IMR-90 (cell line): ENCODE measurements at regions not wholly inside any gene's neighbourhood (a gene's known extent, or its start where the extent isn't known, plus 50 kb on each side); places are given as distances from the start of the nearest gene placed in this dataset.

Experiments used
- ATAC-seq: fragments of 200-7000 bp; cut with Tn5 transposase; 2 replicates; pipeline ENCODE4 v1.9.1; 2020; ENCODE audit warnings: low read depth, mild to moderate bottlenecking, moderate library complexity
- BruUV-seq: library from RNA; stranded (reverse); fragments of 400-500 nt; replicated peaks from 2 replicates; lab custom pipeline; 2021; lab: Mats Ljungman, UMichigan
- CTCF ChIA-PET: fragments of 300-600 bp; formaldehyde crosslinking; extraction: SDS; loops from one replicate; lab custom pipeline; 2021; ENCODE audit warnings: antibody characterized with exemption; lab: Yijun Ruan, JAX
- POLR2A ChIA-PET: fragments of 300-600 bp; sonication (Branson Sonifier 250); formaldehyde crosslinking; loops from one replicate; lab custom pipeline; 2022; ENCODE audit warnings: antibody characterized with exemption; ENCODE audit not compliant: unreplicated experiment; lab: Charles Lee
- DNase-seq: peaks from one replicate; pipeline ENCODE4 v3.0.0; 2013
- H2AFZ ChIP-seq: replicated peaks from 2 replicates; pipeline ENCODE3; 2013; ENCODE audit warnings: low read length, mild to moderate bottlenecking; ENCODE audit not compliant: poor library complexity
- H2AK5ac ChIP-seq: 2 replicates; pipeline ENCODE4 v1.6.1; 2013; ENCODE audit warnings: low read depth, low read length, inconsistent platforms
- H2AK9ac ChIP-seq: replicated peaks from 2 replicates; pipeline ENCODE3; 2013; ENCODE audit warnings: mild to moderate bottlenecking, low read depth, low read length, moderate library complexity; ENCODE audit not compliant: poor library complexity
- H2BK120ac ChIP-seq: 2 replicates; pipeline ENCODE4 v1.6.1; 2013; ENCODE audit warnings: low read depth, low read length, inconsistent platforms
- H2BK15ac ChIP-seq: 3 replicates; pipeline ENCODE4 v1.6.1; 2013; ENCODE audit warnings: low read depth, low read length, inconsistent platforms
- H2BK20ac ChIP-seq: 2 replicates; pipeline ENCODE4 v1.6.1; 2013; ENCODE audit warnings: low read depth, mild to moderate bottlenecking, inconsistent platforms, low read length, moderate library complexity
- H2BK5ac ChIP-seq: 2 replicates; pipeline ENCODE4 v1.6.1; 2013; ENCODE audit warnings: mild to moderate bottlenecking, low read depth, low read length, inconsistent platforms; ENCODE audit not compliant: poor library complexity, severe bottlenecking
- H3K14ac ChIP-seq: replicated peaks from 2 replicates; pipeline ENCODE4 v1.6.1; 2013; ENCODE audit warnings: low read depth, low read length, inconsistent platforms
- H3K18ac ChIP-seq: 2 replicates; pipeline ENCODE4 v1.6.1; 2013; ENCODE audit warnings: low read depth, low read length, control low read depth
- H3K23ac ChIP-seq: 2 replicates; pipeline ENCODE4 v1.6.1; 2013; ENCODE audit warnings: low read depth, low read length, inconsistent platforms
- H3K27ac ChIP-seq: 2 replicates; pipeline ENCODE4 v1.5.1; 2013; ENCODE audit warnings: mild to moderate bottlenecking, control low read depth, low read length; ENCODE audit not compliant: insufficient read depth
- H3K27me3 ChIP-seq: 2 replicates; pipeline ENCODE4 v1.6.1; 2013; ENCODE audit warnings: low read length; ENCODE audit not compliant: control insufficient read depth, insufficient read depth
- H3K36me3 ChIP-seq: 2 replicates; pipeline ENCODE4 v1.6.1; 2013; ENCODE audit warnings: low read length, mixed read lengths; ENCODE audit not compliant: control insufficient read depth, insufficient read depth
- H3K4ac ChIP-seq: 2 replicates; pipeline ENCODE4 v1.6.1; 2013; ENCODE audit warnings: low read depth, low read length, inconsistent platforms
- H3K4me1 ChIP-seq: 2 replicates; pipeline ENCODE4 v1.6.1; 2013; ENCODE audit warnings: low read length, mixed read lengths; ENCODE audit not compliant: control insufficient read depth, insufficient read depth
- H3K4me2 ChIP-seq: 2 replicates; pipeline ENCODE4 v1.6.1; 2013; ENCODE audit warnings: low read depth, mild to moderate bottlenecking, control low read depth, low read length, moderate library complexity
- H3K4me3 ChIP-seq: 2 replicates; pipeline ENCODE4 v1.5.1; 2013; ENCODE audit warnings: low read depth, mild to moderate bottlenecking, control low read depth, low read length, moderate library complexity; ENCODE audit not compliant: insufficient read depth
- H3K56ac ChIP-seq: 2 replicates; pipeline ENCODE4 v1.6.1; 2013; ENCODE audit warnings: low read length, inconsistent platforms; ENCODE audit not compliant: insufficient read depth; ENCODE audit errors: extremely low read depth
- H3K79me1 ChIP-seq, 2 experiments: 2 replicates each; pipeline ENCODE4 v1.6.1; 2013; ENCODE audit warnings: low read length in 2 of 2, inconsistent platforms in 1 of 2, low read depth in 1 of 2
- H3K9ac ChIP-seq: 2 replicates; pipeline ENCODE4 v1.6.1; 2013; ENCODE audit warnings: low read depth, low read length, control low read depth
- H3K9me1 ChIP-seq: 2 replicates; pipeline ENCODE4 v1.6.1; 2013; ENCODE audit warnings: low read length, inconsistent platforms; ENCODE audit not compliant: insufficient read depth
- H3K9me3 ChIP-seq: 2 replicates; pipeline ENCODE4 v1.6.1; 2013; ENCODE audit warnings: low read length; ENCODE audit not compliant: control insufficient read depth, insufficient read depth
- H4K20me1 ChIP-seq: 2 replicates; pipeline ENCODE4 v1.6.1; 2013; ENCODE audit warnings: low read length, inconsistent platforms; ENCODE audit not compliant: insufficient read depth
- H4K5ac ChIP-seq: 2 replicates; pipeline ENCODE4 v1.6.1; 2013; ENCODE audit warnings: mild to moderate bottlenecking, low read depth, low read length, control low read depth
- H4K8ac ChIP-seq, 2 experiments: 2 replicates each; pipeline ENCODE4 v1.6.1; 2013; ENCODE audit warnings: low read depth in 2 of 2, low read length in 2 of 2, control low read depth in 1 of 2, inconsistent platforms in 1 of 2
- H4K91ac ChIP-seq: 2 replicates; pipeline ENCODE4 v1.6.1; 2013; ENCODE audit warnings: low read depth, low read length, inconsistent platforms; ENCODE audit not compliant: insufficient read depth
- BHLHE40 ChIP-seq: fragments of 150-350 bp; IDR thresholded peaks from 2 replicates; pipeline ENCODE4 v1.6.1; 2016; ENCODE audit warnings: mild to moderate bottlenecking, low read depth, low read length
- CEBPB ChIP-seq: IDR thresholded peaks from 2 replicates; pipeline ENCODE4 v1.6.1; 2012; ENCODE audit warnings: low read depth, low read length, improper control_type of control experiment
- CHD1 ChIP-seq: IDR thresholded peaks from 2 replicates; pipeline ENCODE4 v1.6.1; 2012; ENCODE audit warnings: low read depth, low read length, improper control_type of control experiment
- FOS ChIP-seq: fragments of 150-350 bp; IDR thresholded peaks from 2 replicates; pipeline ENCODE4 v1.6.1; 2016; ENCODE audit warnings: low read depth, low read length
- MAFK ChIP-seq: IDR thresholded peaks from 2 replicates; pipeline ENCODE4 v1.6.1; 2012; ENCODE audit warnings: low read depth, low read length, improper control_type of control experiment
- MAZ ChIP-seq: IDR thresholded peaks from 2 replicates; pipeline ENCODE4 v1.6.1; 2012; ENCODE audit warnings: low read depth, mild to moderate bottlenecking, low read length, improper control_type of control experiment, moderate library complexity, borderline replicate concordance
- MXI1 ChIP-seq: IDR thresholded peaks from 2 replicates; pipeline ENCODE4 v1.6.1; 2012; ENCODE audit warnings: low read depth, mild to moderate bottlenecking, low read length, moderate library complexity, borderline replicate concordance
- NFE2L2 ChIP-seq: fragments of 150-350 bp; IDR thresholded peaks from 2 replicates; pipeline ENCODE4 v1.6.1; 2016; ENCODE audit warnings: low read depth, mild to moderate bottlenecking, low read length
- POLR2A ChIP-seq: IDR thresholded peaks from 2 replicates; pipeline ENCODE4 v1.6.1; 2012; ENCODE audit warnings: mild to moderate bottlenecking, low read depth, low read length
- RAD21 ChIP-seq: IDR thresholded peaks from 2 replicates; pipeline ENCODE4 v1.6.1; 2012; ENCODE audit warnings: low read length, improper control_type of control experiment
- RCOR1 ChIP-seq: IDR thresholded peaks from 2 replicates; pipeline ENCODE4 v1.6.1; 2012; ENCODE audit warnings: mild to moderate bottlenecking, low read length, improper control_type of control experiment; ENCODE audit not compliant: insufficient replicate concordance
- RFX5 ChIP-seq: IDR thresholded peaks from 2 replicates; pipeline ENCODE4 v1.8.0; 2012; ENCODE audit warnings: low read depth, mild to moderate bottlenecking, low read length, moderate library complexity
- SMC3 ChIP-seq: fragments of 150-350 bp; IDR thresholded peaks from 2 replicates; pipeline ENCODE4 v1.6.1; 2016; ENCODE audit warnings: low read depth, mild to moderate bottlenecking, antibody characterized with exemption, low read length, moderate library complexity
- WGBS, 2 experiments: methylation state at CpG; one replicate each; pipeline versions ENCODE4 v1.1.5 to v1.1.7; 2013; ENCODE audit warnings: missing lambda C conversion rate in 2 of 2; ENCODE audit not compliant: insufficient read length in 1 of 2; ENCODE audit errors: extremely low coverage in 2 of 2; 5-methylcytosine and 5-hydroxymethylcytosine counted together
- dilution Hi-C: fragments of 300-500 bp; cut with HindIII; formaldehyde crosslinking; loops from one replicate; pipeline ENCODE4 v1.14.3; 2018; ENCODE audit warnings: low sequenced_read_pairs; ENCODE audit not compliant: unreplicated experiment
- in situ Hi-C: fragments of 300-500 bp; cut with MboI; formaldehyde crosslinking; loops from 3 replicates; pipeline ENCODE4 v1.14.3; 2019; ENCODE audit warnings: low sequenced_read_pairs, inconsistent platforms, mixed read lengths
- intact Hi-C: fragments of 100-400 bp; cut with micrococcal nuclease; formaldehyde crosslinking; loops from 2 replicates; pipeline ENCODE4 v1.10.0; 2022
- TF ChIP-seq, protein P1 (sequence below): fragments of 150-350 bp; IDR thresholded peaks from 2 replicates; pipeline ENCODE4 v1.6.1; 2016; ENCODE audit warnings: low read depth, mild to moderate bottlenecking, low read length, moderate library complexity, borderline replicate concordance
- TF ChIP-seq, protein P2 (sequence below): conservative IDR thresholded peaks from 2 replicates; pipeline ENCODE4 v1.5.1; 2012; ENCODE audit warnings: mild to moderate bottlenecking, low read depth, low read length, improper control_type of control experiment
- TF ChIP-seq, protein P3 (sequence below): fragments of 150-350 bp; IDR thresholded peaks from 2 replicates; pipeline ENCODE4 v1.6.1; 2017; ENCODE audit warnings: mild to moderate bottlenecking, antibody characterized with exemption, low read length, low read depth

DNA sequence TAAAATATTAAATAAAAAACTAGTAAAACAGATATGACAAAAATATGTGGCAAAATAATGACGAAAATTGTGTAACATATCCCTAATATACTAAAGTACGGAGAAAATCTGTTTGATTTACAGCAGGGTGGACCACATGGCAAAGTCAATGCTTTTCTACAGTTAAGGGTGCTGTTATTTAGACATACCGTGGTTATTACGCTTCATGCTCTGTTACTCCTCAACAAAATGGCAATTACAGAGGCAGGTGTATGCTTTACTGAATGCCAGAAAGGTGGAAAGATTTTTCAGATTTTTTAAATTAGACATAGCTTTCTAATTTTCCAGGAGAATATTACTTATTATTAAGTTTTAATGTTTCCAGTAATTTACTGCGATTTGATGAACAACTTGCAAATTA lies 343.9 kb upstream of the DPYD start:
- no peak overlapping the region for H4K5ac ChIP-seq
- peak overlapping the region; percentile 19; the same call in 1 of the 2 replicates for H2BK120ac ChIP-seq
- WGBS, 2 experiments = no CpG with 5 or more reads among the region's 5 CpGs
- H3K4ac ChIP-seq = no peak overlapping the region
- no peak overlapping the region for H3K56ac ChIP-seq
- H2BK20ac ChIP-seq = 0 out of 2 replicates have a peak overlapping the region, but pooled peaks have one; percentile 59
- H3K23ac ChIP-seq = no peak overlapping the region
- no peak for ATAC-seq
- 0 out of 4 replicates have a peak overlapping the region, but pooled peaks of 1 of the 2 experiments have one; percentile 37 for H4K8ac ChIP-seq
- no peak for DNase-seq
- H3K4me2 ChIP-seq = no peak overlapping the region
- H3K4me3 ChIP-seq = no peak overlapping the region
- H3K9ac ChIP-seq = no peak overlapping the region
- TF ChIP-seq MXI1 (no peak), NFE2L2 (no peak), CHD1 (no peak), BHLHE40 (no peak), FOS (no peak), POLR2A (no peak), RFX5 (no peak), MAFK (no peak), RCOR1 (no peak), MAZ (no peak), SMC3 (no peak), RAD21 (no peak), CEBPB (no peak)
- TF ChIP-seq, protein P1, sequence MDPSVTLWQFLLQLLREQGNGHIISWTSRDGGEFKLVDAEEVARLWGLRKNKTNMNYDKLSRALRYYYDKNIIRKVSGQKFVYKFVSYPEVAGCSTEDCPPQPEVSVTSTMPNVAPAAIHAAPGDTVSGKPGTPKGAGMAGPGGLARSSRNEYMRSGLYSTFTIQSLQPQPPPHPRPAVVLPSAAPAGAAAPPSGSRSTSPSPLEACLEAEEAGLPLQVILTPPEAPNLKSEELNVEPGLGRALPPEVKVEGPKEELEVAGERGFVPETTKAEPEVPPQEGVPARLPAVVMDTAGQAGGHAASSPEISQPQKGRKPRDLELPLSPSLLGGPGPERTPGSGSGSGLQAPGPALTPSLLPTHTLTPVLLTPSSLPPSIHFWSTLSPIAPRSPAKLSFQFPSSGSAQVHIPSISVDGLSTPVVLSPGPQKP = no peak
- TF ChIP-seq, protein P2, sequence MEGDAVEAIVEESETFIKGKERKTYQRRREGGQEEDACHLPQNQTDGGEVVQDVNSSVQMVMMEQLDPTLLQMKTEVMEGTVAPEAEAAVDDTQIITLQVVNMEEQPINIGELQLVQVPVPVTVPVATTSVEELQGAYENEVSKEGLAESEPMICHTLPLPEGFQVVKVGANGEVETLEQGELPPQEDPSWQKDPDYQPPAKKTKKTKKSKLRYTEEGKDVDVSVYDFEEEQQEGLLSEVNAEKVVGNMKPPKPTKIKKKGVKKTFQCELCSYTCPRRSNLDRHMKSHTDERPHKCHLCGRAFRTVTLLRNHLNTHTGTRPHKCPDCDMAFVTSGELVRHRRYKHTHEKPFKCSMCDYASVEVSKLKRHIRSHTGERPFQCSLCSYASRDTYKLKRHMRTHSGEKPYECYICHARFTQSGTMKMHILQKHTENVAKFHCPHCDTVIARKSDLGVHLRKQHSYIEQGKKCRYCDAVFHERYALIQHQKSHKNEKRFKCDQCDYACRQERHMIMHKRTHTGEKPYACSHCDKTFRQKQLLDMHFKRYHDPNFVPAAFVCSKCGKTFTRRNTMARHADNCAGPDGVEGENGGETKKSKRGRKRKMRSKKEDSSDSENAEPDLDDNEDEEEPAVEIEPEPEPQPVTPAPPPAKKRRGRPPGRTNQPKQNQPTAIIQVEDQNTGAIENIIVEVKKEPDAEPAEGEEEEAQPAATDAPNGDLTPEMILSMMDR = no peak
- TF ChIP-seq, protein P3, sequence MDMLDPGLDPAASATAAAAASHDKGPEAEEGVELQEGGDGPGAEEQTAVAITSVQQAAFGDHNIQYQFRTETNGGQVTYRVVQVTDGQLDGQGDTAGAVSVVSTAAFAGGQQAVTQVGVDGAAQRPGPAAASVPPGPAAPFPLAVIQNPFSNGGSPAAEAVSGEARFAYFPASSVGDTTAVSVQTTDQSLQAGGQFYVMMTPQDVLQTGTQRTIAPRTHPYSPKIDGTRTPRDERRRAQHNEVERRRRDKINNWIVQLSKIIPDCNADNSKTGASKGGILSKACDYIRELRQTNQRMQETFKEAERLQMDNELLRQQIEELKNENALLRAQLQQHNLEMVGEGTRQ = no peak
- ChIA-PET CTCF (interaction anchor here (0.8 to 1.8 kb wide), 3 partner anchors 10 to 203 kb away, joined by 3 to 9 read pairs (median 4); no protein-coding TSS in a partner anchor), POLR2A (no interaction called here)
- dilution Hi-C loops = no loop called here
- H2BK15ac ChIP-seq = no peak overlapping the region; the same call in 2 of the 3 replicates
- H3K27me3 ChIP-seq = no peaks in the 10 kb centered on the region
- 0 out of 2 replicates have a peak, but pooled peaks cover 1% of the 10 kb centered on the region for H3K4me1 ChIP-seq
- no peaks in the 10 kb centered on the region for H3K36me3 ChIP-seq
- H3K79me1 ChIP-seq = no peaks in the 10 kb centered on the region
- H3K18ac ChIP-seq = no peak overlapping the region
- no peak overlapping the region for H2AK5ac ChIP-seq
- no peak overlapping the region for H2BK5ac ChIP-seq
- H3K9me1 ChIP-seq = no peaks in the 10 kb centered on the region
- intact Hi-C loops = no loop called here
- no peak overlapping the region for H2AK9ac ChIP-seq
- in situ Hi-C loops = no loop called here
- H4K91ac ChIP-seq = no peak overlapping the region
- no peaks in the 10 kb centered on the region for H4K20me1 ChIP-seq
- BruUV-seq = no TSS peak
- H2AFZ ChIP-seq = no peak overlapping the region
- no peaks in the 10 kb centered on the region for H3K9me3 ChIP-seq
- H3K14ac ChIP-seq = no peak overlapping the region
- no peak overlapping the region for H3K27ac ChIP-seq
